HG02981 (cell line): ENCODE measurements at regions not wholly inside any gene's neighbourhood (a gene's known extent, or its start where the extent isn't known, plus 50 kb on each side); places are given as distances from the start of the nearest gene placed in this dataset.
"Not testable (repeated sequence)": the region's sequence is repeated elsewhere in the genome, so short reads cannot be mapped to it uniquely, and the experiment has no call there.

Experiments used
- ATAC-seq: cut with Tn5 transposase; IDR thresholded peaks from one replicate; pipeline ENCODE4 v1.9.1; 2021; ENCODE audit warnings: mild to moderate bottlenecking, moderate library complexity; ENCODE audit not compliant: unreplicated experiment

DNA sequence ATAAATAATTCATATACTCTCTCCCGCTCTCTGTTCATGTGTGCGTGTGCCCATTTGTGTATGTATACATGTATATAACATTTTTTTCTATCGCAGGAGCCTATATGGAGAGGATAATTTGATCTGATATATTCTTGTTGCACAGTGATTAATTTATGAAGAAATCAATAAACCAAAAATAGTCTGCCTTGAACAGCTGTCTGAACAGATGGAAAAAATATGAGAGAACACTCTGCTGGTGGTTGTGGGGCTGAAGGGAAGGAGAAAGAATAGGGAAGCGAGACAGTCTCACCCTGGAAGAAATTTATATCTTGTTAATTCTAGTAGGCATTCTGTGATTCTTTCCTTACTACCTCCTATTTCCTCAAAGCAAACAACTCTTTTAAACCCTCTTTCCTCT lies 96.6 kb upstream of the B3GAT2 start:
- ATAC-seq, result no peak

DNA sequence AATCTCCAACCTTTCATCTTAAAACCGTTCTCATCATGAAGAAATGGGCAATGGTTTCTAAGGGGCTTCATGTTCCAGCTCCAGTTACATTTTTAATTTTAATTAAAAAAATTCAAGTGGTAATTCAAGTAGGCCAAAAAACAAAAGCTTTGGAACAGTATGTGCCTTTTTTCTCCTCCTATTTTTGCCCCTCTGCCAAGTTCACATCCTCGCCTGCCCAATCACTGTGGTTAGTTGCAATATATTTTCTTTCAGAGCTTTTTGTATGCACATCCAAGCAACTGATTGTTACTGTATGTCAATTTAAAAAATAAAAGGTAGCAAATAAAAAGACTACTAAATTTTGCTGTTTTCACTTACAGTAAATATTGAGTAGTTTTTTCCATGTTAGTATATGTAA lies 99.8 kb upstream of the B3GAT2 start:
- no peak for ATAC-seq

DNA sequence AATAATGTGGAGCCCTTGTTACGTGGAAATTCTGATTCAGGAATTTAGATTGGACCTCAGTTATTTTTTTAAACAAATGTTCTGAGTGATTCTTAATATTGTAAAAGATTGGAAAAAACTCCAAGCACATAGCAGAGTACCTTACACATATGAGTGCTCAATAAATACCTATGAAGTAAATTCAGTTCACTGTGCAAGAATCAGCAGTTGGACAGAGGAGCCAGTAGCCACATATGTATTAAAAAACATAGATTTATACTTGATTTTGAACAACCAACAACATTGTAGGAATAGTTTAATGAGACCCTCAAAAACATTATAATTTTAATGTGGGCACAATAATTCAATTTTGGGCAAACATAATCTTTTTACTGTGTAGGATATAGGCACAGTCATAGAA lies 109.3 kb upstream of the B3GAT2 start:
- no peak for ATAC-seq

DNA sequence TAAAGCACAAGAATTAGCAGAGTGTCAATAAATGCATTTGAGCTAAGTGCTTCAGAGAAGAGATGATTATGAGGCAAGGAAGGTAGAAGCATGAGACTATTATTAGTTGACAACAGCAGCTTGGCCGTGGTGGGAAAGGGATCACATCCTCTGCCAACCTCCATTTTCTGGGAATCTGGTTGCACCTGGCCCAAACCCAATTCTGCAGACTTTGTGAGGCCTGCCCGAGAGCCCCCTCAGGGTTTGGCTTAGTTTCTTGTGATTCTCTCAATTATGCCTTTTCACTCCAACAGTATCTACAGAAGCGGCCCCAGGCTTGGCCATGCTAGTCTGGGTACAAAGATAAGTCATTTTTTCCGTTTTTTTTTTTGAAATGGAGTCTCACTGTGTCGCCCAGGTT lies 111.0 kb upstream of the B3GAT2 start:
- no peak for ATAC-seq

DNA sequence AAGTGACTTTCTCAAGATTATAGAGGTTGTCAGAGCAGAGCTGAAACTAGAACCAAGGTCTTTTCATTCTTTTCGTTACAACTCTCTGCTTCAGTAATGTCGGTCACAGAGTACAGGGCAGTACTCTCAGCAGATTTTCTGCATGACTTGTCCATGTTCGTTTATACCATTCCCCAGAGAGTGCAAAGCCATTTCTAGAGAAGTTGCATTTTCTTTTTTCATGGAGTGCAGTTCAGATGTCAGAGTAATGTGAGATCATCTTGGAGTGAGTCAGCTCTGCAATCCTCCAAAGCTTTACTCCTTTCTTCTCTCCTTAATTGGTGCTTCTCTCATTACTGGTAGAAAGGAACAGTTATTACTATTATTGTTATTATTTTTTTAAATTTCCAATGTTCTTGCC lies 115.6 kb upstream of the B3GAT2 start:
- ATAC-seq, result no peak

DNA sequence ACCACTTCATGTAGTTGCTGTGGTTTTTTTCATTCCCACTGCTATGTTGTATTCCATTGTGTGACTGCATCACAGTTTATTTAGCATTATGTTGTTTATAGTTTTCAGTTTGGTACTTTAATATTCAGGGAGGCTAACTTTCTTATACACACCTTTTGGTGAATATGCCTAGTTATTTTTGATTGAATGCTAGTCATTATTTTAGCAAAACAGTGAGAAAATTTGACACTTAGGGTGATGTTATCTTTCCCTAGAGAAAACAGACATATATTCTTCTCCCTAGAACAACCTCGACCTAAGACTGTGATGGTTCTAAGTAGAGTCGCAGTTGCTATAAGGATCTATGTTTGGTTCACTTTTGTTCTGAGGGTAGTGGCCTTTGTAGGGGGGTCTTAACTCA lies 120.8 kb upstream of the B3GAT2 start:
- no peak for ATAC-seq

DNA sequence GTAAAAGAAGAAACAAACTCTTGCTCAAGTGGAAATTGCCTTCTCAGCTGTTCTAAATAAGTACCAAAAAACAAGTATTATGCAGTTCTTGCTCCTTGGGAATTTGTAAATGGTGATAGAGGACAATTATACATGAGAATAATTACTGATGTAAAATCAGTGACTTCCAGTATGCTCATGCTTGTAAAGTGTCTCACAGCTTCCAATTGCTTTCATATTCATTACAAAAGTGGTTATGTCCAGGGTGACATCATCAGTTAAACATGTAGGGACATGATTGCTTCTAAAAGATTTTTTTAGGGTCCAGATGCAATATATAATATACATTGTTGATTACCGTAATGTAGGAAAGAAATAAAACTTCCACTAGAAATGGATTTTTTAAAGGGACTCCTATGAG lies 122.8 kb upstream of the B3GAT2 start:
- no peak for ATAC-seq

DNA sequence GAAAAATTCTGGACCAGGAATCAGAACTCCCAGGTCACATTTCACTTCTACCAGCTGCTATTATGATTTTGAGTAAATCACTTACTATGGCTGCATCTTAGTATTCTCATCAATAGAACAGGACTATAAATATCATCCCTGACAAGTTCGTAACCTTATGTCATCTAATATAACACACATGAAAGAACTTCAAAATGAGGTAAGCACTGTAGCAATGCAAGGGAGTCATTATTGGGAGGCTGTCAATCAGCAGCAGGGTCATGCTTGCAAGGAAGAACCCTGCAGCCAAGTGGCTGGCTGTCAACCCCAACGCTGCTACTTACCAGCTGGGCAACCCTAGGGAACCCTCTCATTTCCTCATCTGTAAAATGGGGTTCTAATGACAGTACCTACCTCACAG lies 123.3 kb upstream of the B3GAT2 start:
- ATAC-seq, result no peak

DNA sequence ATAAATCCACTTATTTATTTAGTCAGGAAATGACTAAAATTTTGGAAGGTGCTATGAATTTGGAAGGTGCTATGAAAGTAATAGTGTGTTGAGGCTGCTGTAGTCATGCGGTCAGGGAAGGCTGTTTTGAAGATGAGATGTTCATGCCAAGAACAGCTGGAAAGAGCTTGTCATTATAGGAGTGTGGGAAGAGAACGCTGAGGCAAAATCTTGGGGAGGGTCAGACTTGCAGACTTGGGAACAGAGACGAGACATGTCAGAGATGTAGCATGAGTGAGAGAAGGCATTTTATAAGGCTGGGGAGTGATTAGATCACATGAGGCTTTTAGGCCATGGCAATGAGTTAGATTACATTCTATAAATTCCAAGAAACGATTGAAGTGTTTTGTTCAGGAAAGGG lies 124.0 kb upstream of the B3GAT2 start:
- ATAC-seq, result no peak

DNA sequence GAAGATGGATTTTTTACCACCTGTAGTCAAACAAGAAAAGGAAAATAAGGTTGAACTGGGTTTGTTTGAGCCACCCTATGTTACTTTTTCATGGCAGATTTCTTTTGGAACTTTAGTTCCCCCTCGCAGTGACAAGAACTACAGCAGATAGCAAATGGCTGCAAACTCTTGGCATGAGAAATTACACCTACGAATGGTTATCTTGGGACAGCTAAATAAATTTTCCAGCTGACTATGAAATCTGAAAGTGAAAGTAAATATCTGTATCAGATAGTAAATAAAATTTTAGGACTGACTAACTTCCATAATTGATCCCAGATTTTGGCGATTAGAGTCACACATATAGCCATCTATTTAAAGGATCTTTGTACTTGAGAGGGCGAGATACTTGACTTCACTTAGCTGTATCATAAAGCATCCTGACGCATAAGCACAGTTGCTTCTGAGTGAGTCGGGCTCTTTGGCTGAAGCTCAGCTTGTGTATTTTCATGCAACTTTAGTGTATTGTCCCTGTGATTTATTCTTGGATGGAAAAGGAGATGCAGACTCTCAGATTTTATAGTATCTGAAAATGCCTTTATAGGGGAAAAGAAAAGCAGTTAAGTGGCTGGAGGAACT lies 125.3 kb upstream of the B3GAT2 start:
- no peak for ATAC-seq

DNA sequence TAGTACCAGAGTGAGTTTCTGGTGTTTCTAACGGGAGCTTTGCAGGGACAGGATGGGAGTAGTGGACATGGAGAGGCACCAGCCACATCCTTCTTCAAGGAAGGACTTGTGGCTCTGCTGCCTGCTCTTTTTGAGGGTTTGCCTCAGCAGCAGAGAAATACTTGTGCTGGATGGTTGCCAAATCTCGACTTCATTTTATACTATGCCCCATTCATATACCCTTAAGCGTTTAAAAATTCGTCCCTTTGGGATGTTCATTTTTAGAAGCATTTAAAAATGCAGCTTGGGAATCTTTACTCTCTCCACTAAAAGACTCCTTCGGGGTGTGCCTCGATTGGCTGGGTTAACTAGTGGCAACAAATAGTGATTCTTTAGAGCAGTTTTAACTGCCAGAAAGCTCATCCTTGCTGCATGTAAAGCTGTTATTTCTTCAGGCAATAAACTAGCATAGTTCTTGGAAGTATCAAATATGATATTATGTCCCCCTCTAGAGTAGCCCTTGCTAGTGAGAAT lies 126.5 kb upstream of the B3GAT2 start:
- ATAC-seq, result no peak

DNA sequence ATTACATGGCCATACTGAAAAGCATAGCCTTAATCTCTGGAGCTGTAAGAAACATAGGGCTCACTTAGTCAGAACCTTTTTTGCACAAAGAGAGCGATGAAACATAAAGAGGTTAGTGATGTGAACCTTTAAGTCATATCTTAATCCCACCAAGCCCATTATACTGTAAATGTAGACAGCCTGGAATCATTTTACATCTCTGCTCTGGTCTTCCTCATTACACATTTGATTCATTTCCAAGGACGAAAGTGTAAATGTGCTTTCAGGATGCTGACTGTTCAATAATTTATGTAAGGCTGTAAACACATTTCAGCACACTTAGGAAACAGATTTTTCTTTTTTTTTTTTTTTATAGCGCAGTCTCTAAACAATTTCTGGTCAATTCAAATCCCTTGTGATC lies 131.3 kb upstream of the B3GAT2 start:
- ATAC-seq, result no peak

DNA sequence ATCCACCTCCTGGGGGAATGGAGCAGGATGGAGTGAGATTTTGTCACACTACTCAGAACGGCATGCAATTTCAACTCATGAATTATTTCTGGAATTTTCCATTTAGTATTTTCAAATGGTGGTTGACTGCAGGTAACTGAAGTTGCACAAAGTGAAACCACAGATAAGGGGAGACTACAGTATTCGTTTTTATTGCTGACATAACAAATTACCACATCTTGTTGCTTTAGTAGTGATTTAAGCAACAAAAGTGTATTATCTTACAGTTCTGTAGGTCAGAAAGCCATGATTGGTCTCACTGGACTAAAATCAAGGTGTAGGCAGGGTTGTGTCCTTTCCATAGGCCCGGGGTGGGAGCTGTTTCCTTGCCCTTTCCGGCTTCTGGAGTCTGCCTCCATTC lies 133.4 kb upstream of the B3GAT2 start:
- ATAC-seq, result no peak

DNA sequence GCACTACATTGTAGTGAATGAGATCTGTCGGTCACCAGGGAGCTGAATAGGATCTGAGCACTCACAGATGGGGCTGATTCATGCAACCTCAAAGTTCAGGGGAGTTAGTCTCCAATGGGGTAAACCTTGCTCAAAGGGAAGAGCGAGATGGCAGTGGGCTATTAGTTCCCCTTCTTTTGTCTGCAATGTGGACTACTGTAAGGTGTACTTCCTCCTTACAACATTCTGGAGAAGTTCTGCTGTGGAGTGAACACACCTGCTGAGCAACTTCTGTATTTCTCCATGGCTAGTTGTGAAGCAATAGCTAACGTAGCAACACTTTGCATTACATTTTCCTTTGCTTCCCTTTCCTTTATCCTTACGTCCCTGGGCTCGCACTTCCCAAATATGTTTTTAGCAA lies 134.3 kb upstream of the B3GAT2 start:
- no peak for ATAC-seq

DNA sequence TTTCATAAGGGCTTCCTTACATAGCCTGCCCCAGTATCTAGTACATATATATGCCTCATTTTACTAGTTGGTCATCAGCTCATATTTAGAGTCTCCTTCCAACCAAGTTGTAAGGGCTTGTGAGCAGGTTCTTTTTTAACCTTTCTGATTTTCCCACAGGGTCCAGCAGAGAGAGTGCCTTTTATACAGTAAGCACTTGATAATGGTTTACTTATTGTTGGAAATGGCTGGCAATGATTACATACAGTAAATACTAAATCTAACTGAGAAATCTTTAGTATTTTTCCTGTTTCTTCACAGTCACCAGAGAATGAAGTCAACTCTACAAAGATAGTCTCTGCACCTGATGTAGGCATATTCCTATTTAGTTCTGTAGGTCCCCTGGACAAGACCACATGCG lies 135.1 kb upstream of the B3GAT2 start:
- no peak for ATAC-seq

DNA sequence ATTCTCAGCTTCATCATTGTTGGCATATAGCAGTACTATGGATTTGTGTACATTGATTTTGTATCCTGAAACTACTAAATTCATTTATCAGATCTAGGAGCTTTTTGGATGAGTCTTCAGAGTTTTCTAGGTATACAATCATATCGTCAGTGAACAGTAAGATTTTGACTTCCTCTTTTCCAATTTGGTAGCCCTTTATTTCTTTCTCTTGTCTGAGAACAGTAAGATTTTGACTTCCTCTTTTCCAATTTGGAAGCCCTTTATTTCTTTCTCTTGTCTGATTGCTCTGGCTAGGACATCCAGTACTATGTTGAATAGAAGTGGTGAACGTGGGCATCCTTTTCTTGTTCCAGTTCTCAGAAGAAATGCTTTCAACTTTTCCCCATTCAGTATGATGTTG lies 140.4 kb upstream of the B3GAT2 start:
- ATAC-seq, result not testable (repeated sequence)

DNA sequence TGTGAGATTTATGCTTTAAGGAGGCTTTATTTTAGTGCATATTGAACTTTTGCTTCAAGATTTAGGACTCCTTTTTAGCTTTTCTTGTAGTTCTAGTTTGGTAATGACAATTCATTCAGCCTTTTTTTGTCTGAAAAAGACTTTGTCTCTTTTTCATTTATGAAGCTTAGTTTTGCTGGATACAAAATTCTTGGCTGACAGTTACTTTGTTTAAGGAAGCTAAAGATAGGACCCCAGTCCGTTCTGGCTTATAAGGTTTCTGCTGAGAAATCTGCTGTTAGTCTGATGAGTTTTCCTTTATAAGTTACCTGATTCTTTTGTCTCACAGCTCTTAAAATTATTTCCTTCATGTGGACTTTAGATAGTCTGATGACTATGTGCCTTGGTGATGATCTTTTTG lies 142.8 kb upstream of the B3GAT2 start:
- ATAC-seq, result no peak

DNA sequence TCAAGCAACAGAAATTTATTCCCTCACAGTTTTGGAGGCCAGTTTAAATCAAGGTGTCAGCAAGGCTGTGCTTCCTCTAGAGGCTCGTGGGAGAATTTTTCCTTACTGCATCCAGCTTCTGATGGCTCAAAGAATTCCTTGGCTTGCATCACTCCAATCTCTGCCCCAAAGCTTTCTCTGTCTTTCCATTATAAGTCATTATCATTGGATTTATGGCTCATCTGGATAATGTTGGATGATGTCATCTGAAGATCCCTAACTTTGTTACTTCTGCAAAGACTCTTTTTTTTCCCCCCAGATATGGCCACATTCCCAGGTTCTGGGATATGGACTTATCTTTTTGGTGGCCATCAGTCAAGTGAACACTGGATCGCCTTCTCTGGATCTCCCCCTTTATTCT lies 146.3 kb upstream of the B3GAT2 start:
- ATAC-seq, result no peak

DNA sequence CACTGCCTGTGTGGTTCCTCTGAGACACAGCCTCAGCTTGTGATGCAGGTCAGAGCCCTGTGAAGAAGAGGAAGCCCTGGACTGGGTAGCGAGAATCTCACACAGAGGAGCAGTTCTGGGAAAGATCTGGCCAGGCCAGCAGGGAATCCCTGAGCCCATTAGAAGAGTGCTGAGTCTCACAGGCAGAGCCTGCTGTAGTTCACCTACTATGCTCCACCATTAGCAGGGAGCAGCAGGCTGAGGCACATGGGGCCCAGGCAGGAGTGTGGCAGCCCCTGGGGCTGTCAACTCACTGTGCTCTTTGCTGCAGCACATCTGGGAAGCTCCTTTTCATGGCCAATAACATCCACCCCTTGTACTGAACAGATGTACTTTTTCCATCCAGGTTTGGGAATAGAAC lies 146.8 kb upstream of the B3GAT2 start:
- no peak for ATAC-seq

DNA sequence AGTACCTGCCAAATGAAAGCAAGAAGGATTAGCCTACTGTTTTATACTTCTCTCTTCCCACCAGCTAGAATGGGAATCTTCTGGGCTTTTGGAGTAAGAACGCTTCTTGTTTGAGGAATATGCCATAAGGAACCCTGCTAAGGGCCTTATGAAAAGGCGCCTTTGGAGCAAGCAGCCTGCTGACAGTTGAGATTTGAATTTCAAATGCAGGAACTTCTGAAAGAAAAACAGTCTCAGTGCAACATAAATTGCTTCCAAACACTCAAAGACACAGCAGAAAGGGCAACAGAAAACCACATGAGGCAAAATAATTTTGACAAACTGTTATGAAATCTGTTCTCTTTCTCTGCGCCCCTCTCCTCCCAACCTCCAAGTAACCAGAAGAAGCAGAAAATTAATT lies 149.4 kb upstream of the B3GAT2 start:
- ATAC-seq, result no peak

DNA sequence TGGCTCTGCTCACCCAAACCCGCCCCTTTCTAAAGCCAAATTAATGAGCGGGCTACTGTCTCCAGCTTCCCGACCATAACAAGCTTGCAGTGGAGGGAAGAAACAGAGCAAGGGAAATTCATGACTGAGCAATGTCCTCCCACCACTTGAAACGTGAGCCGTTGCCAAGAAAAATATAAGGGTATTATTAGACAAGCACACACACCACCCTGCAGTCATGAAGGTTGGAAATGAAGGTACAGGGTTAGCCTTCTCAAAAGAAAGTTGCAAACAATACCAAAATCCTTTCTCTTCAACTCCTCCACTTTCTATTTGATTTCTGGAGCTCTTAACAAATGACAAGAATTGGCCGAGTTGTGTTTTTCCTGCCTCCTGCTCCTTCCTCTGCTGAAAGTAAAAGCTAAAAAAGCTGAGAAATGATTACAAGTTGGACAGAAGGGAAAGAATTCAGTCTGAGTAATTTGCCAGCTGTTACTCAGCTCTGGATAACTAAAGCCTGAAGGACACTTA lies 151.1 kb upstream of the B3GAT2 start:
- no peak for ATAC-seq

DNA sequence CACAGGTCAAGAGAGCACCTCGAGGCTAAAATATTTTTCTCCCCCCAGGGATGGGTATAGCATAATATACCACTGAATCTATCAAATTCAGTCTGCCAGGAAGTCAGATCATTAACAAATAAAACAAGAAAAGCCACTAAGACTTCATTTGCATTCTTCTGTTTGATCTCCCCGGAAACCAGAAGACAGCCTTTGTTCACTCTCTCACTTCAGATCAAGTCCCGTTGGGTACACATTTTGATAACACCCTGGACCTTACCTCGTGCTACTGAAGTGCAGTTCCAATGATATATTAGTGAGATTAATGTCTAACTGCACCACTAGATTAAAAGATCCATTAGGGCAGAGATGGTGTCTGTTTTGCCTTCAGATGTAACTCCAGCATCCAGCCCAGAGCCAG lies 157.7 kb upstream of the B3GAT2 start:
- no peak for ATAC-seq

DNA sequence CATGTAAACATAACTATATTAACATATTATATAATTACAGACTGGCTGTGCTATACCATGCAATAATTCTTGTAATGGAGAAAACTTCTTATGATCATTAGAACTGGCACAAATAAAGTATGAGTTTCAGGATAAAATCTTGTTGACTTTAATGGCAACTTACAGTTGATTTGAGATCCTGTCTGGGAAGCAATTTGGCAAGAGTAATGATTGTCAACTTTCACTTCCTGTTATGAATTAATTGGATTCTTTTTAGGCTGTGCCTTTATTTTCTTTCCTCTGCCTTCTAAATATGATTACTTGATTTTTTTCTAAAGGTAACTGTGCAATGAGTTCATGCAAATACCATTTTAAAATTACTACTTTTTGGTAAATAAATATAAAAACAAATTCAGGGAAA lies 158.1 kb upstream of the B3GAT2 start:
- no peak for ATAC-seq
